ENCODE measurements at regions not wholly inside any gene's neighbourhood (a gene's known extent, or its start where the extent isn't known, plus 50 kb on each side); places are given as distances from the start of the nearest gene placed in this dataset.
"Not testable (repeated sequence)": the region's sequence is repeated elsewhere in the genome, so short reads cannot be mapped to it uniquely, and the experiment has no call there.

GRCh38 chr2:84158605-84159004 is 300.5 kb downstream of the SUCLG1 start:
- Histone ChIP-seq H3K36me3 (ENCODE audit: control insufficient read depth in 2 of 2, insufficient read depth in 2 of 2, low read length in 2 of 2) (no peaks in the 10 kb centered on the region), H3K4me1 (ENCODE audit: control insufficient read depth, insufficient read depth, low read length) (no peaks in the 10 kb centered on the region), H3K9ac (ENCODE audit: low read length in 2 of 2) (no peak overlapping the region), H3K27me3 (ENCODE audit: control insufficient read depth in 1 of 2, insufficient read depth in 2 of 2, low read length in 2 of 2) (no peaks in the 10 kb centered on the region), H3K27ac (ENCODE audit: low read length) (no peak overlapping the region), H3K4me3 (ENCODE audit: low read length in 2 of 2) (no peak overlapping the region), H3K9me3 (ENCODE audit: control insufficient read depth in 2 of 2, low read length in 2 of 2) (no peaks in the 10 kb centered on the region)

- Histone ChIP-seq H3K9me3 (ENCODE audit: control insufficient read depth in 2 of 2, low read length in 2 of 2) (no peaks in the 10 kb centered on the region), H3K27me3 (ENCODE audit: control insufficient read depth in 1 of 2, insufficient read depth in 2 of 2, low read length in 2 of 2) (no peaks in the 10 kb centered on the region), H3K9ac (ENCODE audit: low read length in 2 of 2) (no peak overlapping the region), H3K4me3 (ENCODE audit: low read length in 2 of 2) (no peak overlapping the region), H3K4me1 (ENCODE audit: control insufficient read depth, insufficient read depth, low read length) (no peaks in the 10 kb centered on the region), H3K36me3 (ENCODE audit: control insufficient read depth in 2 of 2, insufficient read depth in 2 of 2, low read length in 2 of 2) (no peaks in the 10 kb centered on the region), H3K27ac (ENCODE audit: low read length) (no peak overlapping the region)
Observed at GRCh38 chr2:84152462-84152861, 306.6 kb downstream of the SUCLG1 start.

GRCh38 chr2:84144345-84144744 is 314.7 kb downstream of the SUCLG1 start:
- no peaks in the 10 kb centered on the region for H3K9me3 ChIP-seq (ENCODE audit: control insufficient read depth in 2 of 2, low read length in 2 of 2)
- no peak overlapping the region for H3K9ac ChIP-seq (ENCODE audit: low read length in 2 of 2)
- no peaks in the 10 kb centered on the region for H3K36me3 ChIP-seq (ENCODE audit: control insufficient read depth in 2 of 2, insufficient read depth in 2 of 2, low read length in 2 of 2)

GRCh38 chr2:84137034-84137433 is 322.0 kb downstream of the SUCLG1 start:
- Histone ChIP-seq H3K9me3 (ENCODE audit: control insufficient read depth in 2 of 2, low read length in 2 of 2) (no peaks in the 10 kb centered on the region), H3K4me3 (ENCODE audit: low read length in 2 of 2) (no peak overlapping the region)

More at GRCh38 chr2:84144345-84144744, 314.7 kb downstream of the SUCLG1 start:
- Histone ChIP-seq H3K4me1 (ENCODE audit: control insufficient read depth, insufficient read depth, low read length) (no peaks in the 10 kb centered on the region), H3K27me3 (ENCODE audit: control insufficient read depth in 1 of 2, insufficient read depth in 2 of 2, low read length in 2 of 2) (no peaks in the 10 kb centered on the region), H3K27ac (ENCODE audit: low read length) (no peak overlapping the region), H3K4me3 (ENCODE audit: low read length in 2 of 2) (no peak overlapping the region)

GRCh38 chr2:84132370-84132769 is 326.7 kb downstream of the SUCLG1 start:
- H3K36me3 ChIP-seq (ENCODE audit: control insufficient read depth in 2 of 2, insufficient read depth in 2 of 2, low read length in 2 of 2), result no peaks in the 10 kb centered on the region
- no peak overlapping the region for H3K4me3 ChIP-seq (ENCODE audit: low read length in 2 of 2)
- H3K9ac ChIP-seq (ENCODE audit: low read length in 2 of 2), result no peak overlapping the region
- no peaks in the 10 kb centered on the region for H3K9me3 ChIP-seq (ENCODE audit: control insufficient read depth in 2 of 2, low read length in 2 of 2)
- H3K27ac ChIP-seq (ENCODE audit: low read length), result no peak overlapping the region
- no peaks in the 10 kb centered on the region for H3K27me3 ChIP-seq (ENCODE audit: control insufficient read depth in 1 of 2, insufficient read depth in 2 of 2, low read length in 2 of 2)
- H3K4me1 ChIP-seq (ENCODE audit: control insufficient read depth, insufficient read depth, low read length), result no peaks in the 10 kb centered on the region

More at GRCh38 chr2:84137034-84137433, 322.0 kb downstream of the SUCLG1 start:
- no peaks in the 10 kb centered on the region for H3K36me3 ChIP-seq (ENCODE audit: control insufficient read depth in 2 of 2, insufficient read depth in 2 of 2, low read length in 2 of 2)
- no peaks in the 10 kb centered on the region for H3K4me1 ChIP-seq (ENCODE audit: control insufficient read depth, insufficient read depth, low read length)
- no peaks in the 10 kb centered on the region for H3K27me3 ChIP-seq (ENCODE audit: control insufficient read depth in 1 of 2, insufficient read depth in 2 of 2, low read length in 2 of 2)
- no peak overlapping the region for H3K27ac ChIP-seq (ENCODE audit: low read length)
- no peak overlapping the region for H3K9ac ChIP-seq (ENCODE audit: low read length in 2 of 2)

- no peak overlapping the region for H3K27ac ChIP-seq (ENCODE audit: low read length)
- no peaks in the 10 kb centered on the region for H3K36me3 ChIP-seq (ENCODE audit: control insufficient read depth in 2 of 2, insufficient read depth in 2 of 2, low read length in 2 of 2)
- no peaks in the 10 kb centered on the region for H3K4me1 ChIP-seq (ENCODE audit: control insufficient read depth, insufficient read depth, low read length)
- H3K4me3 ChIP-seq (ENCODE audit: low read length in 2 of 2), result no peak overlapping the region
- no peak overlapping the region for H3K9ac ChIP-seq (ENCODE audit: low read length in 2 of 2)
- H3K9me3 ChIP-seq (ENCODE audit: control insufficient read depth in 2 of 2, low read length in 2 of 2), result no peaks in the 10 kb centered on the region
- H3K27me3 ChIP-seq (ENCODE audit: control insufficient read depth in 1 of 2, insufficient read depth in 2 of 2, low read length in 2 of 2), result no peaks in the 10 kb centered on the region
Observed at GRCh38 chr2:84131278-84131830, 327.7 kb downstream of the SUCLG1 start.

- H3K27ac ChIP-seq (ENCODE audit: low read length), result no peak overlapping the region
- no peaks in the 10 kb centered on the region for H3K36me3 ChIP-seq (ENCODE audit: control insufficient read depth in 2 of 2, insufficient read depth in 2 of 2, low read length in 2 of 2)
- no peak overlapping the region for H3K9ac ChIP-seq (ENCODE audit: low read length in 2 of 2)
- H3K27me3 ChIP-seq (ENCODE audit: control insufficient read depth in 1 of 2, insufficient read depth in 2 of 2, low read length in 2 of 2), result no peaks in the 10 kb centered on the region
- no peak overlapping the region for H3K4me3 ChIP-seq (ENCODE audit: low read length in 2 of 2)
- H3K4me1 ChIP-seq (ENCODE audit: control insufficient read depth, insufficient read depth, low read length), result no peaks in the 10 kb centered on the region
- H3K9me3 ChIP-seq (ENCODE audit: control insufficient read depth in 2 of 2, low read length in 2 of 2), result no peaks in the 10 kb centered on the region
Observed at GRCh38 chr2:84129018-84129417, 330.1 kb downstream of the SUCLG1 start.

- H3K9me3 ChIP-seq (ENCODE audit: control insufficient read depth in 2 of 2, low read length in 2 of 2); H3K27ac ChIP-seq (ENCODE audit: low read length); H3K27me3 ChIP-seq (ENCODE audit: control insufficient read depth in 1 of 2, insufficient read depth in 2 of 2, low read length in 2 of 2); H3K9ac ChIP-seq (ENCODE audit: low read length in 2 of 2); H3K4me1 ChIP-seq (ENCODE audit: control insufficient read depth, insufficient read depth, low read length); H3K4me3 ChIP-seq (ENCODE audit: low read length in 2 of 2); H3K36me3 ChIP-seq (ENCODE audit: control insufficient read depth in 2 of 2, insufficient read depth in 2 of 2, low read length in 2 of 2): not testable (repeated sequence)
Observed at GRCh38 chr2:84127812-84128211, 331.3 kb downstream of the SUCLG1 start.

GRCh38 chr2:84126530-84126929 is 332.6 kb downstream of the SUCLG1 start:
- no peak overlapping the region for H3K9ac ChIP-seq (ENCODE audit: low read length in 2 of 2)
- H3K4me3 ChIP-seq (ENCODE audit: low read length in 2 of 2), result no peak overlapping the region
- H3K27me3 ChIP-seq (ENCODE audit: control insufficient read depth in 1 of 2, insufficient read depth in 2 of 2, low read length in 2 of 2), result no peaks in the 10 kb centered on the region
- H3K4me1 ChIP-seq (ENCODE audit: control insufficient read depth, insufficient read depth, low read length), result no peaks in the 10 kb centered on the region
- H3K27ac ChIP-seq (ENCODE audit: low read length), result no peak overlapping the region
- H3K36me3 ChIP-seq (ENCODE audit: control insufficient read depth in 2 of 2, insufficient read depth in 2 of 2, low read length in 2 of 2), result no peaks in the 10 kb centered on the region
- H3K9me3 ChIP-seq (ENCODE audit: control insufficient read depth in 2 of 2, low read length in 2 of 2), result no peaks in the 10 kb centered on the region

GRCh38 chr2:84126084-84126483 is 333.0 kb downstream of the SUCLG1 start:
- no peaks in the 10 kb centered on the region for H3K27me3 ChIP-seq (ENCODE audit: control insufficient read depth in 1 of 2, insufficient read depth in 2 of 2, low read length in 2 of 2)
- H3K4me3 ChIP-seq (ENCODE audit: low read length in 2 of 2), result no peak overlapping the region
- no peaks in the 10 kb centered on the region for H3K9me3 ChIP-seq (ENCODE audit: control insufficient read depth in 2 of 2, low read length in 2 of 2)
- H3K9ac ChIP-seq (ENCODE audit: low read length in 2 of 2), result no peak overlapping the region
- H3K36me3 ChIP-seq (ENCODE audit: control insufficient read depth in 2 of 2, insufficient read depth in 2 of 2, low read length in 2 of 2), result no peaks in the 10 kb centered on the region
- no peak overlapping the region for H3K27ac ChIP-seq (ENCODE audit: low read length)
- H3K4me1 ChIP-seq (ENCODE audit: control insufficient read depth, insufficient read depth, low read length), result no peaks in the 10 kb centered on the region

GRCh38 chr2:84116143-84116542 is 342.9 kb downstream of the SUCLG1 start:
- Histone ChIP-seq H3K27me3 (ENCODE audit: control insufficient read depth in 1 of 2, insufficient read depth in 2 of 2, low read length in 2 of 2) (no peaks in the 10 kb centered on the region), H3K9ac (ENCODE audit: low read length in 2 of 2) (no peak overlapping the region), H3K27ac (ENCODE audit: low read length) (no peak overlapping the region), H3K9me3 (ENCODE audit: control insufficient read depth in 2 of 2, low read length in 2 of 2) (no peaks in the 10 kb centered on the region), H3K4me1 (ENCODE audit: control insufficient read depth, insufficient read depth, low read length) (no peaks in the 10 kb centered on the region), H3K4me3 (ENCODE audit: low read length in 2 of 2) (no peak overlapping the region), H3K36me3 (ENCODE audit: control insufficient read depth in 2 of 2, insufficient read depth in 2 of 2, low read length in 2 of 2) (no peaks in the 10 kb centered on the region)

All from stomach smooth muscle (tissue), 2 donors.